Hepatocyte (in vitro differentiated cells): ENCODE measurements at regions not wholly inside any gene's neighbourhood (a gene's known extent, or its start where the extent isn't known, plus 50 kb on each side); places are given as distances from the start of the nearest gene placed in this dataset.

ENCODE experiments used
- EZH2 ChIP-seq: fragments of 200-600 bp; sonication (generic); IDR thresholded peaks from 2 replicates; pipeline ENCODE4 v1.6.1; 2016; ENCODE audit warnings: antibody characterized with exemption, mild to moderate bottlenecking, borderline replicate concordance
- EZH2phosphoT487 ChIP-seq: fragments of 200-600 bp; sonication (generic); IDR thresholded peaks from one replicate; pipeline ENCODE4 v1.6.1; 2018; ENCODE audit warnings: antibody characterized with exemption, mild to moderate bottlenecking, low read depth, moderate library complexity; ENCODE audit not compliant: unreplicated experiment, severe bottlenecking
- TF ChIP-seq, protein P1 (sequence below): fragments of 200-600 bp; sonication (generic); IDR thresholded peaks from 2 replicates; pipeline ENCODE4 v1.5.1; 2016; ENCODE audit warnings: antibody characterized with exemption, mild to moderate bottlenecking; ENCODE audit not compliant: poor library complexity

DNA sequence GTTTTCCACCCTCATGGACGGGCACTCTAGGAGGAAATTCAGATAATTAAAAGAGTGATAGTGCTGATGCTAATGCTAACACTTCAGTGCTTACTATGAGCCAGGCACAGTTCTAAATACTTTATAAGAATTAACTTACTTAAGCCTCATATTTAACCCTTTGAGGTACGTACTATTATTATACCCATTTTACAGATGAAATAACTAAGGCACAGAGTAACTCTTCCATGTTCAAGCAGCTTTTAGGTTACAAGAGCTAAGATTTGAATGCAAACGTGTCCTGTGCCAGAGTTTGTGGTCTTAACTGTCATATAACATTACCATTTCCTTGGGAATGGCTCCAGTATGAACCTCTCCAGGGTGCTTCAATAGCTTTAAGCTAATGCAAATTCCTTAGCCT, 114.7 kb upstream of the PRR23C start:
- TF ChIP-seq, protein P1, sequence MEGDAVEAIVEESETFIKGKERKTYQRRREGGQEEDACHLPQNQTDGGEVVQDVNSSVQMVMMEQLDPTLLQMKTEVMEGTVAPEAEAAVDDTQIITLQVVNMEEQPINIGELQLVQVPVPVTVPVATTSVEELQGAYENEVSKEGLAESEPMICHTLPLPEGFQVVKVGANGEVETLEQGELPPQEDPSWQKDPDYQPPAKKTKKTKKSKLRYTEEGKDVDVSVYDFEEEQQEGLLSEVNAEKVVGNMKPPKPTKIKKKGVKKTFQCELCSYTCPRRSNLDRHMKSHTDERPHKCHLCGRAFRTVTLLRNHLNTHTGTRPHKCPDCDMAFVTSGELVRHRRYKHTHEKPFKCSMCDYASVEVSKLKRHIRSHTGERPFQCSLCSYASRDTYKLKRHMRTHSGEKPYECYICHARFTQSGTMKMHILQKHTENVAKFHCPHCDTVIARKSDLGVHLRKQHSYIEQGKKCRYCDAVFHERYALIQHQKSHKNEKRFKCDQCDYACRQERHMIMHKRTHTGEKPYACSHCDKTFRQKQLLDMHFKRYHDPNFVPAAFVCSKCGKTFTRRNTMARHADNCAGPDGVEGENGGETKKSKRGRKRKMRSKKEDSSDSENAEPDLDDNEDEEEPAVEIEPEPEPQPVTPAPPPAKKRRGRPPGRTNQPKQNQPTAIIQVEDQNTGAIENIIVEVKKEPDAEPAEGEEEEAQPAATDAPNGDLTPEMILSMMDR = no peak
- TF ChIP-seq EZH2 (no peak), EZH2phosphoT487 (no peak)
